ENCODE measurements at regions not wholly inside any gene's neighbourhood (a gene's known extent, or its start where the extent isn't known, plus 50 kb on each side); places are given as distances from the start of the nearest gene placed in this dataset.

DNA sequence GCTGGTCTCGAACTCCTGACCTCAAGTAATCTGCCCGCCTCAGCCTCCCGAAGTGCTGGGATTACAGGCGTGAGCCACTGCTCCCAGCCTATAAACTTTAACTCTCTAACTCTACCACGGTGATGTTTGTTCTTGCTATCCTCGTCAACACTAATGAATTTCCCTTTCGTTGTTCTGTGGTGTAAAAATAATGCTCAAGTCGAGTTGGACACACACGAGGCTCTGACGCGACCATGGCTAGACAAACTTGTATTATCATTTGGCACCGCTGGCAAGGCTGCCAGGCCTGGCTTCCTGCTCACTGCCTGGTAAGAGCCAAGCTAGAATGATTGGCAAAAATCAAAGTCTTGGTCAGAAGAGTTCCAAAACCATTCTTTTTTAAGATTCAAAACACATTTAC is 167.0 kb upstream of the KLF6 start:
- no peaks in the 10 kb centered on the region for H3K9me3 Mint-ChIP-seq (ENCODE audit: unreplicated experiment)

GRCh38 chr10:3950676-3951275 is 165.8 kb upstream of the KLF6 start:
- no peaks in the 10 kb centered on the region for H3K9me3 Mint-ChIP-seq (ENCODE audit: unreplicated experiment)
- Histone ChIP-seq H3K9ac (ENCODE audit: low read length) (no peak overlapping the region), H3K79me2 (ENCODE audit: insufficient read depth, low read length) (no peaks in the 10 kb centered on the region), H3K9me3 (ENCODE audit: insufficient read depth, low read depth, low read length) (no peaks in the 10 kb centered on the region), H3K4me3 (ENCODE audit: insufficient read depth, low read depth, low read length) (no peak overlapping the region), H3K27me3 (ENCODE audit: insufficient read depth, low read length) (no peaks in the 10 kb centered on the region), H3K27ac (ENCODE audit: low read depth, low read length) (no peak overlapping the region), H3K4me1 (ENCODE audit: insufficient read depth, low read length) (peaks cover 10% of the 10 kb centered on the region), H2AFZ (ENCODE audit: low read depth, low read length) (no peak overlapping the region), H4K20me1 (ENCODE audit: insufficient read depth, low read length) (no peaks in the 10 kb centered on the region), H3K36me3 (ENCODE audit: insufficient read depth, low read length) (no peaks in the 10 kb centered on the region), H3K4me2 (ENCODE audit: low read length) (no peak overlapping the region)
- no peak overlapping the region for H3K27ac Mint-ChIP-seq (ENCODE audit: unreplicated experiment)
- no peak for FAIRE-seq
- TF ChIP-seq, protein P1, sequence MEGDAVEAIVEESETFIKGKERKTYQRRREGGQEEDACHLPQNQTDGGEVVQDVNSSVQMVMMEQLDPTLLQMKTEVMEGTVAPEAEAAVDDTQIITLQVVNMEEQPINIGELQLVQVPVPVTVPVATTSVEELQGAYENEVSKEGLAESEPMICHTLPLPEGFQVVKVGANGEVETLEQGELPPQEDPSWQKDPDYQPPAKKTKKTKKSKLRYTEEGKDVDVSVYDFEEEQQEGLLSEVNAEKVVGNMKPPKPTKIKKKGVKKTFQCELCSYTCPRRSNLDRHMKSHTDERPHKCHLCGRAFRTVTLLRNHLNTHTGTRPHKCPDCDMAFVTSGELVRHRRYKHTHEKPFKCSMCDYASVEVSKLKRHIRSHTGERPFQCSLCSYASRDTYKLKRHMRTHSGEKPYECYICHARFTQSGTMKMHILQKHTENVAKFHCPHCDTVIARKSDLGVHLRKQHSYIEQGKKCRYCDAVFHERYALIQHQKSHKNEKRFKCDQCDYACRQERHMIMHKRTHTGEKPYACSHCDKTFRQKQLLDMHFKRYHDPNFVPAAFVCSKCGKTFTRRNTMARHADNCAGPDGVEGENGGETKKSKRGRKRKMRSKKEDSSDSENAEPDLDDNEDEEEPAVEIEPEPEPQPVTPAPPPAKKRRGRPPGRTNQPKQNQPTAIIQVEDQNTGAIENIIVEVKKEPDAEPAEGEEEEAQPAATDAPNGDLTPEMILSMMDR (IDR thresholded peaks at IDR 0.05; ENCODE audit: insufficient read depth, low read depth, low read length) = no peak
- H3K4me3 Mint-ChIP-seq (ENCODE audit: unreplicated experiment) = no peak overlapping the region
- no peak for DNase-seq (ENCODE audit: low read depth)
- H3K27me3 Mint-ChIP-seq (ENCODE audit: low read depth, unreplicated experiment) = no peaks in the 10 kb centered on the region
- no peaks in the 10 kb centered on the region for H3K36me3 Mint-ChIP-seq (ENCODE audit: low read depth, unreplicated experiment)
- peaks cover 20% of the 10 kb centered on the region for H3K4me1 Mint-ChIP-seq (ENCODE audit: low read depth, unreplicated experiment)

More for the DNA sequence above, 167.0 kb upstream of the KLF6 start:
- H3K27me3 Mint-ChIP-seq (ENCODE audit: low read depth, unreplicated experiment) = no peaks in the 10 kb centered on the region
- no peak overlapping the region for H3K4me3 Mint-ChIP-seq (ENCODE audit: unreplicated experiment)
- peaks cover 10% of the 10 kb centered on the region for H3K4me1 Mint-ChIP-seq (ENCODE audit: low read depth, unreplicated experiment)
- Histone ChIP-seq H3K4me2 (ENCODE audit: low read length) (no peak overlapping the region), H2AFZ (ENCODE audit: low read depth, low read length) (no peak overlapping the region), H3K9me3 (ENCODE audit: insufficient read depth, low read depth, low read length) (no peaks in the 10 kb centered on the region), H3K4me3 (ENCODE audit: insufficient read depth, low read depth, low read length) (no peak overlapping the region), H4K20me1 (ENCODE audit: insufficient read depth, low read length) (no peaks in the 10 kb centered on the region), H3K27me3 (ENCODE audit: insufficient read depth, low read length) (no peaks in the 10 kb centered on the region), H3K36me3 (ENCODE audit: insufficient read depth, low read length) (no peaks in the 10 kb centered on the region), H3K4me1 (ENCODE audit: insufficient read depth, low read length) (peaks cover 3% of the 10 kb centered on the region), H3K79me2 (ENCODE audit: insufficient read depth, low read length) (no peaks in the 10 kb centered on the region), H3K27ac (ENCODE audit: low read depth, low read length) (no peak overlapping the region), H3K9ac (ENCODE audit: low read length) (no peak overlapping the region)
- H3K27ac Mint-ChIP-seq (ENCODE audit: unreplicated experiment) = no peak overlapping the region
- FAIRE-seq (no peak), DNase-seq (ENCODE audit: low read depth) (no peak)
- H3K36me3 Mint-ChIP-seq (ENCODE audit: low read depth, unreplicated experiment) = no peaks in the 10 kb centered on the region
- TF ChIP-seq EZH2 (IDR thresholded peaks at IDR 0.05; ENCODE audit: insufficient read depth, low read length) = no peak
- TF ChIP-seq, protein P1 (IDR thresholded peaks at IDR 0.05; ENCODE audit: insufficient read depth, low read depth, low read length) = no peak

DNA sequence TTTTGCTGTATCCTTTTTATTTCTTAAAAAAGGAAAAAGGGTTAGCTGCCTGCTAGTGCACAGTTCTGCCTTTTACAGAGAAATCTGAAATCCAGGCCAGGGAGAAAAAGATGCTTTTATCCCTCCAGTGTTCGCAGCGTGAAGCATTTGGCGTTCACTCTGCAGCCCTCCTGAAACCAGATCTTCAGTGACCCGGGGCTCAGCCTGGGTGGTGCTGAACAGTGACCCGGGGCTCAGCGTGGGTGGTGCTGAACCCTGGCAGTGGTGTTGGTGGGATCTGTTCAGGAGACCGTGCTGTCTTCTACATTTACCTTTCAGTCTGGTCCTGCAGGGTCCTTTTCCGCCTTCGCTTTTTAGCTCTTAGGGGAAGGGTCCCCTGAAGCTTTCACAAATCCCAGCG is 164.7 kb upstream of the KLF6 start:
- TF ChIP-seq, protein P1 (IDR thresholded peaks at IDR 0.05; ENCODE audit: insufficient read depth, low read depth, low read length) = no peak
- no peak for TF ChIP-seq EZH2 (IDR thresholded peaks at IDR 0.05; ENCODE audit: insufficient read depth, low read length)
- no peak overlapping the region for H3K27ac ChIP-seq (ENCODE audit: low read depth, low read length)
- H2AFZ ChIP-seq (ENCODE audit: low read depth, low read length) = peak overlapping the region; percentile 24
- peak overlapping the region; percentile 31 for H3K9ac ChIP-seq (ENCODE audit: low read length)
- no peak overlapping the region for H3K27ac Mint-ChIP-seq (ENCODE audit: unreplicated experiment)
- H3K9me3 ChIP-seq (ENCODE audit: insufficient read depth, low read depth, low read length) = no peaks in the 10 kb centered on the region
- peaks cover 27% of the 10 kb centered on the region for H3K4me1 Mint-ChIP-seq (ENCODE audit: low read depth, unreplicated experiment)
- H3K4me3 Mint-ChIP-seq (ENCODE audit: unreplicated experiment) = no peak overlapping the region
- no peaks in the 10 kb centered on the region for H3K79me2 ChIP-seq (ENCODE audit: insufficient read depth, low read length)
- DNase-seq (ENCODE audit: low read depth) (no peak), FAIRE-seq (no peak)
- H3K27me3 ChIP-seq (ENCODE audit: insufficient read depth, low read length) = no peaks in the 10 kb centered on the region
- no peaks in the 10 kb centered on the region for H3K36me3 ChIP-seq (ENCODE audit: insufficient read depth, low read length)
- H4K20me1 ChIP-seq (ENCODE audit: insufficient read depth, low read length) = no peaks in the 10 kb centered on the region
- no peaks in the 10 kb centered on the region for H3K27me3 Mint-ChIP-seq (ENCODE audit: low read depth, unreplicated experiment)
- H3K9me3 Mint-ChIP-seq (ENCODE audit: unreplicated experiment) = no peaks in the 10 kb centered on the region
- peaks cover 10% of the 10 kb centered on the region for H3K4me1 ChIP-seq (ENCODE audit: insufficient read depth, low read length)
- no peak overlapping the region for H3K4me2 ChIP-seq (ENCODE audit: low read length)
- H3K36me3 Mint-ChIP-seq (ENCODE audit: low read depth, unreplicated experiment) = no peaks in the 10 kb centered on the region
- H3K4me3 ChIP-seq (ENCODE audit: insufficient read depth, low read depth, low read length) = no peak overlapping the region
